ENCODE measurements at regions not wholly inside any gene's neighbourhood (a gene's known extent, or its start where the extent isn't known, plus 50 kb on each side); places are given as distances from the start of the nearest gene placed in this dataset.

GRCh38 chr2:118791483-118791882, 56.0 kb downstream of the EN1 start:
- H3K27ac ChIP-seq (ENCODE audit: low read depth, low read length) = no peak overlapping the region
- no peaks in the 10 kb centered on the region for H3K36me3 ChIP-seq (ENCODE audit: insufficient read depth, low read length)
- no peaks in the 10 kb centered on the region for H3K79me2 ChIP-seq (ENCODE audit: control insufficient read depth, insufficient read depth, low read length, unreplicated experiment)
- no peak overlapping the region for H3K4me3 ChIP-seq (ENCODE audit: low read depth, low read length)
- peaks cover 10% of the 10 kb centered on the region for H3K27me3 ChIP-seq (ENCODE audit: insufficient read depth, low read length)
- peaks cover 3% of the 10 kb centered on the region for H3K4me1 ChIP-seq (ENCODE audit: control insufficient read depth, insufficient read depth, low read length, unreplicated experiment)
- no peak overlapping the region for H2AFZ ChIP-seq (ENCODE audit: low read length, unreplicated experiment)

- H3K4me1 ChIP-seq (ENCODE audit: control insufficient read depth, insufficient read depth, low read length, unreplicated experiment) = peaks cover 3% of the 10 kb centered on the region
- H3K27ac ChIP-seq (ENCODE audit: low read depth, low read length) = no peak overlapping the region
- H3K79me2 ChIP-seq (ENCODE audit: control insufficient read depth, insufficient read depth, low read length, unreplicated experiment) = no peaks in the 10 kb centered on the region
- no peak overlapping the region for H3K4me3 ChIP-seq (ENCODE audit: low read depth, low read length)
- H2AFZ ChIP-seq (ENCODE audit: low read length, unreplicated experiment) = no peak overlapping the region
- H3K27me3 ChIP-seq (ENCODE audit: insufficient read depth, low read length) = peaks cover 10% of the 10 kb centered on the region
- no peaks in the 10 kb centered on the region for H3K36me3 ChIP-seq (ENCODE audit: insufficient read depth, low read length)
These were observed 60.7 kb downstream of the EN1 start for GRCh38 chr2:118786746-118787145.

- no peaks in the 10 kb centered on the region for H3K79me2 ChIP-seq (ENCODE audit: control insufficient read depth, insufficient read depth, low read length, unreplicated experiment)
- no peaks in the 10 kb centered on the region for H3K36me3 ChIP-seq (ENCODE audit: insufficient read depth, low read length)
- peaks cover 3% of the 10 kb centered on the region; the same call in 1 of the 2 replicates for H3K27me3 ChIP-seq (ENCODE audit: insufficient read depth, low read length)
- H3K4me1 ChIP-seq (ENCODE audit: control insufficient read depth, insufficient read depth, low read length, unreplicated experiment) = peaks cover 3% of the 10 kb centered on the region
- no peak overlapping the region for H2AFZ ChIP-seq (ENCODE audit: low read length, unreplicated experiment)
- no peak overlapping the region for H3K4me3 ChIP-seq (ENCODE audit: low read depth, low read length)
- no peak overlapping the region for H3K27ac ChIP-seq (ENCODE audit: low read depth, low read length)
These were observed 62.6 kb downstream of the EN1 start for GRCh38 chr2:118784860-118785259.

- Histone ChIP-seq H3K27me3 (ENCODE audit: insufficient read depth, low read length) (no peaks in the 10 kb centered on the region), H3K79me2 (ENCODE audit: control insufficient read depth, insufficient read depth, low read length, unreplicated experiment) (no peaks in the 10 kb centered on the region), H3K4me3 (ENCODE audit: low read depth, low read length) (no peak overlapping the region), H2AFZ (ENCODE audit: low read length, unreplicated experiment) (no peak overlapping the region), H3K4me1 (ENCODE audit: control insufficient read depth, insufficient read depth, low read length, unreplicated experiment) (no peaks in the 10 kb centered on the region), H3K27ac (ENCODE audit: low read depth, low read length) (no peak overlapping the region), H3K36me3 (ENCODE audit: insufficient read depth, low read length) (no peaks in the 10 kb centered on the region)
These were observed 68.1 kb downstream of the EN1 start for GRCh38 chr2:118779362-118779761.

GRCh38 chr2:118774458-118775133, 72.9 kb downstream of the EN1 start:
- Histone ChIP-seq H3K4me1 (ENCODE audit: control insufficient read depth, insufficient read depth, low read length, unreplicated experiment) (no peaks in the 10 kb centered on the region), H3K36me3 (ENCODE audit: insufficient read depth, low read length) (no peaks in the 10 kb centered on the region), H3K27me3 (ENCODE audit: insufficient read depth, low read length) (0 out of 2 replicates have a peak, but pooled peaks cover 4% of the 10 kb centered on the region), H3K27ac (ENCODE audit: low read depth, low read length) (no peak overlapping the region), H3K4me3 (ENCODE audit: low read depth, low read length) (peak overlapping the region; percentile 88), H2AFZ (ENCODE audit: low read length, unreplicated experiment) (peak overlapping the region; percentile 94), H3K79me2 (ENCODE audit: control insufficient read depth, insufficient read depth, low read length, unreplicated experiment) (no peaks in the 10 kb centered on the region)

- H3K36me3 ChIP-seq (ENCODE audit: insufficient read depth, low read length) = no peaks in the 10 kb centered on the region
- H3K79me2 ChIP-seq (ENCODE audit: control insufficient read depth, insufficient read depth, low read length, unreplicated experiment) = no peaks in the 10 kb centered on the region
- no peaks in the 10 kb centered on the region for H3K4me1 ChIP-seq (ENCODE audit: control insufficient read depth, insufficient read depth, low read length, unreplicated experiment)
- H3K27ac ChIP-seq (ENCODE audit: low read depth, low read length) = no peak overlapping the region
- no peak overlapping the region for H2AFZ ChIP-seq (ENCODE audit: low read length, unreplicated experiment)
- peak overlapping the region; percentile 88 for H3K4me3 ChIP-seq (ENCODE audit: low read depth, low read length)
- H3K27me3 ChIP-seq (ENCODE audit: insufficient read depth, low read length) = 0 out of 2 replicates have a peak, but pooled peaks cover 4% of the 10 kb centered on the region
These were observed 73.6 kb downstream of the EN1 start for GRCh38 chr2:118773826-118774225.

GRCh38 chr2:118772487-118773200, 74.8 kb downstream of the EN1 start:
- 0 out of 2 replicates have a peak, but pooled peaks cover 4% of the 10 kb centered on the region for H3K27me3 ChIP-seq (ENCODE audit: insufficient read depth, low read length)
- H3K4me1 ChIP-seq (ENCODE audit: control insufficient read depth, insufficient read depth, low read length, unreplicated experiment) = no peaks in the 10 kb centered on the region
- no peak overlapping the region for H3K27ac ChIP-seq (ENCODE audit: low read depth, low read length)
- no peak overlapping the region for H2AFZ ChIP-seq (ENCODE audit: low read length, unreplicated experiment)
- H3K36me3 ChIP-seq (ENCODE audit: insufficient read depth, low read length) = no peaks in the 10 kb centered on the region
- no peak overlapping the region for H3K4me3 ChIP-seq (ENCODE audit: low read depth, low read length)
- no peaks in the 10 kb centered on the region for H3K79me2 ChIP-seq (ENCODE audit: control insufficient read depth, insufficient read depth, low read length, unreplicated experiment)

GRCh38 chr2:118769707-118770400, 77.6 kb downstream of the EN1 start:
- Histone ChIP-seq H3K36me3 (ENCODE audit: insufficient read depth, low read length) (no peaks in the 10 kb centered on the region), H2AFZ (ENCODE audit: low read length, unreplicated experiment) (no peak overlapping the region), H3K79me2 (ENCODE audit: control insufficient read depth, insufficient read depth, low read length, unreplicated experiment) (no peaks in the 10 kb centered on the region), H3K4me3 (ENCODE audit: low read depth, low read length) (no peak overlapping the region), H3K27ac (ENCODE audit: low read depth, low read length) (no peak overlapping the region), H3K4me1 (ENCODE audit: control insufficient read depth, insufficient read depth, low read length, unreplicated experiment) (no peaks in the 10 kb centered on the region), H3K27me3 (ENCODE audit: insufficient read depth, low read length) (0 out of 2 replicates have a peak, but pooled peaks cover 4% of the 10 kb centered on the region)

GRCh38 chr2:118766871-118767270, 80.6 kb downstream of the EN1 start:
- Histone ChIP-seq H3K27me3 (ENCODE audit: insufficient read depth, low read length) (0 out of 2 replicates have a peak, but pooled peaks cover 4% of the 10 kb centered on the region), H3K4me3 (ENCODE audit: low read depth, low read length) (no peak overlapping the region), H3K4me1 (ENCODE audit: control insufficient read depth, insufficient read depth, low read length, unreplicated experiment) (no peaks in the 10 kb centered on the region), H3K79me2 (ENCODE audit: control insufficient read depth, insufficient read depth, low read length, unreplicated experiment) (no peaks in the 10 kb centered on the region), H3K27ac (ENCODE audit: low read depth, low read length) (no peak overlapping the region), H2AFZ (ENCODE audit: low read length, unreplicated experiment) (no peak overlapping the region), H3K36me3 (ENCODE audit: insufficient read depth, low read length) (no peaks in the 10 kb centered on the region)

- no peaks in the 10 kb centered on the region for H3K79me2 ChIP-seq (ENCODE audit: control insufficient read depth, insufficient read depth, low read length, unreplicated experiment)
- H3K27me3 ChIP-seq (ENCODE audit: insufficient read depth, low read length) = no peaks in the 10 kb centered on the region; the same call in 1 of the 2 replicates
- H3K27ac ChIP-seq (ENCODE audit: low read depth, low read length) = no peak overlapping the region
- no peak overlapping the region for H2AFZ ChIP-seq (ENCODE audit: low read length, unreplicated experiment)
- no peaks in the 10 kb centered on the region for H3K36me3 ChIP-seq (ENCODE audit: insufficient read depth, low read length)
- H3K4me1 ChIP-seq (ENCODE audit: control insufficient read depth, insufficient read depth, low read length, unreplicated experiment) = no peaks in the 10 kb centered on the region
- H3K4me3 ChIP-seq (ENCODE audit: low read depth, low read length) = no peak overlapping the region
These were observed 82.6 kb downstream of the EN1 start for GRCh38 chr2:118764855-118765254.

All from ACC112 (cell line).